ENCODE measurements at regions not wholly inside any gene's neighbourhood (a gene's known extent, or its start where the extent isn't known, plus 50 kb on each side); places are given as distances from the start of the nearest gene placed in this dataset.

DNA sequence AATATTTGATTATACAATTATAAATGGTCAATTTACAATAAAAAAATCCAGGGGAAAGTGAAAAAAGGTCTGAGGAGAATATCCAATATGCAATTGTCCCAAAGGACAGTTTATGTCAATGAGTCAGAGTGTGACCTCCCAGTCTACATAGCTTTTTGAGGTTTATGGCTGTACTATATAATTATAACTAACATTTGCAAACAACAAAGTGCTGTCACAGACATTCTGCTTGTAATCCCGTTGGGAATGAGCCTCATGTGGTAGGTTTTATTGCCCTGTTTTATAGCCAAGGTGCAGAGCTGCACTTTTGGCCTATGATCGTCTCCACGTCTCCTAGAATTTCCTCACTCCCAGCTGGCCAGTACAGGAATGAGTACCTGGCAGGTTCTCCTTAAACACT is 103.8 kb downstream of the ADSS2 start:
- DNase-seq (ENCODE audit: low read depth), result no peak

DNA sequence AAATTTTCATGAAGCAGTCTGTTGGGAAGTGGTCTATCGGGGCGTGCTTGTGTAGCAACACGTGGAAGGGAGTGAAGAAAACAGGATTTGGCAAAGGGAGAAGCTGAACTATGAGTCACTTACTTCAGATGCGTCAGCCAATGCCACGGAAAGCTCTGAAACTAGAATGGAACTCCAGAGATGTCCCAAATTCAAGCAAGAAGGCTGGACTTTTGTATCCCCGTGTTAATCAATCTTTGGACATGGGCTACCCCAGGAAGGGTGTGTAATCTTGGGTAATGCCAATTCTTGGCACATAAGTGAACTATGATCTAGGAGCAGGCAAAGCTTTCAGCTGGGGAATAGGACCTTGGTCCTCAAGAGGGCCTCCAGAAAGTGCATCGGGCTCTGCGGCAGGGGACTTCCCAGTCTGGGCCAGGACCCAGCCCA is 102.6 kb downstream of the ADSS2 start:
- DNase-seq (ENCODE audit: low read depth), result peak; percentile 91

DNA sequence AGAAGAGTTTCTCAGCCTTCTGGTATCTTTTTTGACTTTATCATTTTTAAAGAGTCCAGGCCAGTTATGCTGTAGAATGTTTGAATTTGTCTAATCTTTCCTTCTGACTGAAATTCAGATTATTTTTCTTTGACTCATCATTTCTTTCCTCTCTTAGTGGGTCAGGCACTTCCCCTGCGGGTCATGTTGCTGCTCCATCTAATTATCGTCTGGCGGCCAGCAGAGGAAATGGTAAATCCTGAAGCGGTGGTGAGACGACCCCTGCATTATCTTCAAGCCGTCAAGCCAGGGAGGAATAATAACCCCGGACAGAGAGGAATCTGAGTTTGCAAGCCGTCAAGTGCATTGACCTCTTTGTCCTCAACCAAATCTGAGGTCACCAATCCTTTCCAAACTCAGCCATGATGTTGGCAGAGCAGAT is 102.1 kb downstream of the ADSS2 start:
- DNase-seq (ENCODE audit: low read depth), result peak; percentile 45

DNA sequence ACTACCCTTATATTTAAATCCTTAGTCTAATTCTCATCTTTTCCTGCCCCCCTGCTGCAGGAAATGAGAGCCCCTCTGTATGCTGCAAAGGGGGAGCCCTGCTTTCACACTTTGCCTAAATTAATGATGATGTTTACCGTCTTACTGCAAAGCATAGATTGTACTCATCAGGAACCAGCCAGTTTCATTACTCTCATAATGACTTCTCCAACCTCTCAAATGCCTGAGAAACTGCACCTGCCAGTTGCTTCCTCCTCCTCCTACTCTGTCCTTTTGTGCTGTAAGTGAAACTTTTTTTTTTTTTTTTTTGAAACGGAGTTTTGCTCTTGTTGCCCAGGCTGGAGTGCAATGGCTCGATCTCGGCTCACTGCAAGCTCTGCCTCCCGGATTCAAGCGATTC is 101.7 kb downstream of the ADSS2 start:
- DNase-seq (ENCODE audit: low read depth), result no peak

DNA sequence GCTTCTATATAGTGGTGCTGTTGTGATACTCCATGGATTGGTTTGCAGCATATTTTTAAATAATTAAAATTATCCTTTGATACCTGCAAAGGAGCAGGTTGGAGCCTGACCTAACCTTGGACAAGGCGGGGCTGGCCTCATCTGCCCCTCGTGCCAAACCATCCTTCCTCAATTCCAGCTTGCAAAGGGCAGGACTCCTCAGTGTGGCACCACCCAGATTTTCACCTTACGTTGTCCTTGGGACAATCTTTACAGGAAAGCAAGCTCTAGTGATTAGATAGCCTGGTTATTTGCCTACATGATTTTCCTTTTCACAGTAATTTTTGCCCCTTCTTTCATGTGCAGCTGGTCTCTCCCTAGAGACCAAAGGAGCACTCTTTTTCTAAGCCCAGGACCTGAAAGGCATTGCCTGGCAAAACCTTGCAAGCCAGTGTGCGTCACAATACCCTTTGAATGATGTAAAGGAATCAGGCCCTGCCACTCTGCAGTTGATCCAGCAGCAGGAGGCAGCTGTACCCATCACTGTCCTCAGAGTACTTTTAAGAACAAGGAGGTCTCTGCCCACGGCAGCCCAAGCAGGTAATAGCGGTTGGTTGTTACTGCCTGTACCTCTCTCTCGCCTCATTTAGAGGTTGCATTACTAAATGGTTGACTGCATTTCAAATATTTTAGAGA is 99.4 kb downstream of the ADSS2 start:
- no peak for DNase-seq (ENCODE audit: low read depth)

DNA sequence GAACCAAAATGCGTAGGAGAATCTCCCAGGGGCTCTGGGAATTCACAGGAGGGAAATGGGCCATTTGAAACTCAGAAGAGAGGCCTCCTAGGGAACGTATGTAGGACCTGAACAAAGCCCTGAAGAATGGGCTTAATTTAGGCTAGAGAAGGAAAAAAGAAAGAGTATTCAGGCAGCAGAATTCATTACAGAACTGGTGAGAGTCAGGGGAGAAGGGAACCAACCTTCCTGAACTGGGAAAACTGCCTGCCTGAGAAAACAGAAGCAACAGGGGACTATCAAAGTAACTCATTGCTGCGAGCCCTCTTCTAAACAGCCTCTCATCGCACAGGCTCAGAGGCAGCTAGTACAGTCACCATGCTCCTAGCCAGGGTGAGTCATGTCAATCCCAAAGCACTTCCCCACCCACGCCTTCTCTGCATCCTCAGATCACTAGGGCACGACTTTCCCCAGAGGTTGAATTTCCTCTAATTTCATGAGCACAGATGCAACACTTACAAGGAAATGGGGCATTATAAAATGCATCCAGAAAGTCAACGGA is 98.1 kb downstream of the ADSS2 start:
- DNase-seq (ENCODE audit: low read depth), result peak; percentile 90

DNA sequence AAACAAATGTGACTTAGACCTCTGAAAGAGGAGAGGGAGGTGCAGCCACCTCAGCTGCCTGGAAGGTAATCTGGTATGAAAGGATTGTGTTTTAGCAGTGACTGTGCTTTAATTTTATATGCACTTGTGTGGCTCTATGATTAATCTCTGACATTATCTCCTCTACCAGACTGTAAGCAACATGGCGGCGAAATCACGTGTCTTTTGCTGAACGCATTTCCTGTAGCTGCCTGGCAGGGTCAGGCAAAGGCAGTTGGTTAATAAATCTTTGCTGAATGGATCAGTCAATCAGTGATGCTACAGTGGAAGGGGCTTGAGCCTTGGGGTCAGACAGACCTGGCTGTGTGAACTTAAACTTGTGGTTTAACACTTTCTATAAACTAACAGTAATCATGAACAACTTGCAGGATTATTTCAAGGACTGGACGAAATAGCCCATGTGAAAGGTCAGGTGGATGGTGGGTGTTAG is 96.9 kb downstream of the ADSS2 start:
- DNase-seq (ENCODE audit: low read depth), result no peak

DNA sequence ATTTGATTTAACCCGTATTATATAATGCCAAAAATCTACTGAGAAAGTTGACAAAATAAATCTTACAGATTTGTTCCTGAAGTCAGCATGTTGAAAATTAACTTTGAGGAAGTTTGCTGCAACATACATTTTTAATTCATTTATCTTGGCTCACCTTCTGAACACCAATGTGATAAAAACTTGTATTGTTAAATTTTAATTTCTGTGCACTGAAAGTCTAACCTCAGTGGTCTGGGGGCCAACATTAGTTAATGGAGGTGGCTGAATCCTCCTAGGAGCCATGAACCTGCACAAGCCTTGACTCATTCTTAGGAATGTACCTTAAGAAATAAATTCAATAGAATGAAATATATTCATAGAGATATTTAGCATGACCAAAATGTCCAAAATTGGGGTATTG is 95.3 kb downstream of the ADSS2 start:
- DNase-seq (ENCODE audit: low read depth), result no peak

Measured in amniotic epithelial cell (primary cell).